ENCODE measurements at regions not wholly inside any gene's neighbourhood (a gene's known extent, or its start where the extent isn't known, plus 50 kb on each side); places are given as distances from the start of the nearest gene placed in this dataset.

DNA sequence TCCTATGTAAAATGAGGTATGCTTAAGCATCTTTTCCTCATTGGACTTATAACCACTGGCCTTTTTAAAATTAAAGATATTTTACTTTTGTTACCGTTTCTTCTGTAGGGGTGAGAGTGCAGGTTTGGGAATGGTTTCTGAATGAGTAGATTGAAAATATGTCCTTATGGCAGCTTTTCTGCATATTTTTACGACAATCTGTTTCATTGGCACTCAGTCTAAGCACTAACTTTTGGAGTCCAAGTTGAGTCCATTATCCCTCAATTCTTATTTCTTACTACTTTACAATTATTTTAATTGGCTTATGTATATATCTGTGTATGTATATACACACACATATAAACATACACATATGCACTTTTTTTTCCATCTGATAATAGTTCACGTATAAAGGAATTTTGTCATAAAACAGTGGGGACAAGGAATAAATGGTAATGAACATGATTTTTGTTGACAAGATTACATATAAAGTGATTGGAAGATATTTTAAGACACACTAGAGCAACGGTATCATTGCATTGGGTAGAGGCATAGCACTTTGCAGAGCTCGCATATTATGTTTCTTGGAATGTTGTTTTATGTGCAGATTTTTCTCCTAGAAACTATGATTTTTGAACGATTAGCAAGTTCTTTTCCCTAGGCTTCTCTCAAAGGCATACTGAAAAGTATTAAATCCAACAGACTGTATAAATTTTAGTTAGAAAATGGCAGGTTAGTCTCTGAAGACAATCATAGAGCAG lies 133.0 kb downstream of the FAT4 start:
- no peak overlapping the region for H3K4me3 ChIP-seq (ENCODE audit: low read depth, low read length)
- DNase-seq (ENCODE audit: low read depth) = no peak
- TF ChIP-seq, protein P1, sequence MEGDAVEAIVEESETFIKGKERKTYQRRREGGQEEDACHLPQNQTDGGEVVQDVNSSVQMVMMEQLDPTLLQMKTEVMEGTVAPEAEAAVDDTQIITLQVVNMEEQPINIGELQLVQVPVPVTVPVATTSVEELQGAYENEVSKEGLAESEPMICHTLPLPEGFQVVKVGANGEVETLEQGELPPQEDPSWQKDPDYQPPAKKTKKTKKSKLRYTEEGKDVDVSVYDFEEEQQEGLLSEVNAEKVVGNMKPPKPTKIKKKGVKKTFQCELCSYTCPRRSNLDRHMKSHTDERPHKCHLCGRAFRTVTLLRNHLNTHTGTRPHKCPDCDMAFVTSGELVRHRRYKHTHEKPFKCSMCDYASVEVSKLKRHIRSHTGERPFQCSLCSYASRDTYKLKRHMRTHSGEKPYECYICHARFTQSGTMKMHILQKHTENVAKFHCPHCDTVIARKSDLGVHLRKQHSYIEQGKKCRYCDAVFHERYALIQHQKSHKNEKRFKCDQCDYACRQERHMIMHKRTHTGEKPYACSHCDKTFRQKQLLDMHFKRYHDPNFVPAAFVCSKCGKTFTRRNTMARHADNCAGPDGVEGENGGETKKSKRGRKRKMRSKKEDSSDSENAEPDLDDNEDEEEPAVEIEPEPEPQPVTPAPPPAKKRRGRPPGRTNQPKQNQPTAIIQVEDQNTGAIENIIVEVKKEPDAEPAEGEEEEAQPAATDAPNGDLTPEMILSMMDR (IDR thresholded peaks at IDR 0.05; ENCODE audit: insufficient read depth, low read depth, low read length) = no peak

DNA sequence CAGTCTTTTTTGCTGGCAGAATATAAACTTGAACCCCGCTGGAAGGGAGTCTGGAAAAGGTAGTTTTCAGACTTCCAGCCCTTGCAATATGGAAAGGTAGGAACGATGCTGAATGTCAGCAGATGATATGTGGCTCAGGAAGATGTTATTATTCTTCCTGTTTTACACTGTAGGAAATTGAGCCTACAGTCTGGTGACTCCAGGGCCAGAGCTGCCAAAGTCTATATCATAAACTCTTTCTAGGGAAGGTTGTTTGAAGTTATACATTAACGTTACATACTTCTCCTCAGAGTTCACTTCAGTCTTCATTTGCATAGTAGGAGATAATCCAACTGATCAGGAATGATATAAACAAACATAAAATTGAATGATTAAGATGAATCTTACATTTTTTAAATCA lies 141.3 kb downstream of the FAT4 start:
- H3K4me3 ChIP-seq (ENCODE audit: low read depth, low read length) = no peak overlapping the region
- TF ChIP-seq, protein P1 (IDR thresholded peaks at IDR 0.05; ENCODE audit: insufficient read depth, low read depth, low read length) = no peak

DNA sequence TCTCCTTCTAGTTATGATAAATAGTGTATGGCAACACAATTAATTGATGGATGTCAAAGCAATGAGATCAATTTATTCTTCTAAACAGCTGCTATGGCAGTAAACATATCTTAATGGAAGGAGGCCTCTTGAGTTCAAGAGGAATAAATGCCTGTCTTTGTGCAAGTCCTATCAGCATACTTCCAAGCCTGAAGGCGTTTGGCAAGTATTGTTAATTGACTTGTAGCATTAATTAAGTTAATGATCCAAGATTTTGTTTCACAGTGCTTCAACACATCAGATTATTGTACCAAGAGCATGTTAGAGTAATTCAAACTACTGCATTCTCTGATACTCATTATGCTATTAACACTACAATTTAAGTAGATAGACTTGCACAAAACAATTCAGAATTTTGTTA lies 144.8 kb downstream of the FAT4 start:
- no peak for DNase-seq (ENCODE audit: low read depth)
- TF ChIP-seq, protein P1 (IDR thresholded peaks at IDR 0.05; ENCODE audit: insufficient read depth, low read depth, low read length) = no peak
- no peak overlapping the region for H3K4me3 ChIP-seq (ENCODE audit: low read depth, low read length)

More for the DNA sequence above, 141.3 kb downstream of the FAT4 start:
- DNase-seq (ENCODE audit: low read depth) = no peak

DNA sequence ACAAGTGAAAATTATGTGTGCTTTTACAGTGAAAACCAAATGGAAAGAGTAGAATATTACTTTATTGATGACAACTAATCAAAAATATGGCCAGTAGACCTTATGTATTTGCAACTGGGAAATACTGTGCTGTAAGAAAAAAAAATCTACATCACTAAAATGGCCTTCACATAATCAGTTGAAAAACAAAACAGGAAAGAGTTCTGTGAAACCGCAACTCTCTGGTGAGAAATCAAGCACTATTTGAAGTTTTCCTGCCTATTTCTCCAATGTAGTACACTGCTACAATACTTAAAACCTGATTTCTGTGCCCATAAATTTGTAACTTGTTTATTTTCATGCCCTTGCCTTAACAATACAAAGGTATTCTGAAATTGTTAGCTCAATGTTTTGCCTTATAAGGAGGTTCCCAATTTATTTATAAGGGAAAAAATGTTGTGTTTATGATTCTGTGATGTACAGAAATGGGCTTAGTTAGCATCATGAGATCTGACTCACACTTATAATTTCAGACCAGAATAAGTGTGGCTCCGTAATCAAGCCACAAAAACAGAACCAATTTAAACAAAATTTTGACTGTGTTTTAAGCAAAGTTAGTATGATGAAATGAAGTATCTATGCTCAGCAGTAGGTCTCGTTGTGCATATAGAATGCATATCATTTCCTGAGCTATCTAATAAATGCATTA lies 147.1 kb downstream of the FAT4 start:
- TF ChIP-seq, protein P1 (IDR thresholded peaks at IDR 0.05; ENCODE audit: insufficient read depth, low read depth, low read length) = no peak
- no peak for DNase-seq (ENCODE audit: low read depth)

DNA sequence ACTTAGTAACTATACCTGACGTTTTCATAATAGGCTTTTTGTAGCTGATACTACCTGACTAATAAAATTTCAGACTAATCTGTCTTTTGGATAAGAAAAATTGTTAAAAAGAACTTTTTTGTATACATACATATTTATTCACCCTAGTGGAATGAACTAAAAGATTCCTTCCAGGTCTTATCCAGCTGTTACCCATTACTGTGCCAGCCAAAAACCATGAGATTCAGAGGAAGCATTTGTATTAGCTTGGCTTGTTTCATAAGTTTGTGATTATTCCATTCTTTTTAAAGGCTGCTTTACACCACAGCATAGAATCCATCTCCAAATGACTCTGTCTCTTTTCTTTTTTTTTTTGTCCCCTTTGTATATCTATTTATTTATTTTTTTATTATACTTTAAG lies 149.4 kb downstream of the FAT4 start:
- no peak for DNase-seq (ENCODE audit: low read depth)
- no peak overlapping the region for H3K4me3 ChIP-seq (ENCODE audit: low read depth, low read length)
- TF ChIP-seq, protein P1 (IDR thresholded peaks at IDR 0.05; ENCODE audit: insufficient read depth, low read depth, low read length) = no peak

More for the DNA sequence above, 147.1 kb downstream of the FAT4 start:
- H3K4me3 ChIP-seq (ENCODE audit: low read depth, low read length) = no peak overlapping the region

DNA sequence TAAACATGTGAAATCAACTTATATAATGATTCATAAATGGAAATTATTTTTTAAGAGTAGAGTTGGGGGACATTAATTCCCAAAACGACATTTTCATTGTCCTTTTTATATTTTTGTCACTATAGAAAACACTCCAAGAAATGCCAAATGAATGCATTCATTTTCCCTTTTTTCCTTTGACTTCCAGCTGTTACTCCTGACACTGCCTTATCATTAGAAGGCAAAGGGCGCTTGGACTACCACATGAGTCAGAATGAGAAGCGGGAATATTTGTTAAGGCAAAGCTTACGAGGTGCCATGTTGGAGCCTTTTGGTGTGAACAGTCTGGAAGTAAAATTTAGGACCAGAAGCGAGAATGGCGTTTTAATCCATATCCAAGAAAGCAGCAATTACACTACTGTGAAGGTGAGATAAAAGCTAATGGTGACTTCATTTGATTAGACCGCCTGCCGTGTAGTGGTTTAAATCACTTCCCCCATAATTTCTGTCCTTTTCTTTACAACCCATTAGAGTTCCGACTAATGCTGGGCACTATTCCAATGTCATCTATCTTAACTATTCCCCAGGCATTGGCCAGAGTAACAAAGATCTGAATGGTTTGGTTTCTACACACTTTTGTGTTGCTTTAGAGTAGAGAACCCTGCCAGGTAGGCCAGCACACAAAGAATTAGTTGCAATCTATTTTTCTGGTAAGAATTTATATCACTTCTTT lies 166.7 kb downstream of the FAT4 start:
- no peak overlapping the region for H3K4me3 ChIP-seq (ENCODE audit: low read depth, low read length)
- no peak for DNase-seq (ENCODE audit: low read depth)
- TF ChIP-seq, protein P1 (IDR thresholded peaks at IDR 0.05; ENCODE audit: insufficient read depth, low read depth, low read length) = no peak

All from fibroblast of villous mesenchyme (primary cell).